Keratinocyte (primary cell): ENCODE measurements at regions not wholly inside any gene's neighbourhood (a gene's known extent, or its start where the extent isn't known, plus 50 kb on each side); places are given as distances from the start of the nearest gene placed in this dataset.

ENCODE experiments used
- DNase-seq: peaks from one replicate; pipeline ENCODE4 v3.0.0-alpha.2; 2011; ENCODE audit warnings: low read depth, missing footprints, low spot score
- FAIRE-seq: peaks from 2 replicates; lab custom pipeline; 2011; peaks lifted over from hg19 to GRCh38; lab: Jason Lieb, UNC
- H2AFZ ChIP-seq: 2 replicates; pipeline ENCODE4 v1.6.0; 2012; ENCODE audit warnings: low read length, control low read depth, inconsistent platforms; ENCODE audit not compliant: control insufficient read depth
- H3K27ac ChIP-seq: 2 replicates; pipeline ENCODE4 v1.5.1; 2011; ENCODE audit warnings: low read length; ENCODE audit not compliant: control insufficient read depth, insufficient read depth
- H3K27me3 ChIP-seq: 3 replicates; pipeline ENCODE4 v1.6.0; 2011; ENCODE audit warnings: low read length; ENCODE audit not compliant: control insufficient read depth, insufficient read depth; ENCODE audit errors: extremely low read depth
- H3K36me3 ChIP-seq, 2 experiments: 2 replicates in 1 of 2; 3 replicates in 1 of 2; pipeline ENCODE4 v1.5.1; 2011; ENCODE audit warnings: low read length in 2 of 2, mild to moderate bottlenecking in 1 of 2; ENCODE audit not compliant: control insufficient read depth in 2 of 2, insufficient read depth in 2 of 2; ENCODE audit errors: extremely low read depth in 1 of 2
- H3K4me1 ChIP-seq: 3 replicates; pipeline ENCODE4 v1.5.1; 2011; ENCODE audit warnings: low read length; ENCODE audit not compliant: control insufficient read depth, insufficient read depth; ENCODE audit errors: extremely low read depth
- H3K4me2 ChIP-seq: 3 replicates; pipeline ENCODE4 v1.6.0; 2011; ENCODE audit warnings: low read depth, low read length; ENCODE audit not compliant: control insufficient read depth, insufficient read depth; ENCODE audit errors: extremely low read depth
- H3K4me3 ChIP-seq, 3 experiments: fragments of 200-600 bp in 1 of 3; sonication (generic) in 1 of 3; 2 replicates in 2 of 3; 3 replicates in 1 of 3; pipeline ENCODE4 v1.5.1; 2011 to 2016; ENCODE audit warnings: low read length in 3 of 3, mild to moderate bottlenecking in 3 of 3, control low read depth in 2 of 3, inconsistent platforms in 1 of 3, low read depth in 1 of 3, mixed read lengths in 1 of 3, mixed run types in 1 of 3, moderate library complexity in 1 of 3; ENCODE audit not compliant: control insufficient read depth in 2 of 3, insufficient read depth in 2 of 3; ENCODE audit errors: extremely low read depth in 1 of 3
- H3K79me2 ChIP-seq: 2 replicates; pipeline ENCODE4 v1.6.0; 2012; ENCODE audit warnings: low read length; ENCODE audit not compliant: control insufficient read depth, insufficient read depth
- H3K9ac ChIP-seq: 3 replicates; pipeline ENCODE4 v1.6.0; 2011; ENCODE audit warnings: low read length; ENCODE audit not compliant: control insufficient read depth, insufficient read depth; ENCODE audit errors: extremely low read depth
- H3K9me1 ChIP-seq: 3 replicates; pipeline ENCODE4 v1.6.0; 2011; ENCODE audit warnings: low read length; ENCODE audit not compliant: control insufficient read depth, insufficient read depth; ENCODE audit errors: extremely low read depth
- H3K9me3 ChIP-seq: 2 replicates; pipeline ENCODE4 v1.5.1; 2012; ENCODE audit warnings: low read depth, low read length; ENCODE audit not compliant: control insufficient read depth
- H4K20me1 ChIP-seq: 3 replicates; pipeline ENCODE4 v1.6.0; 2011; ENCODE audit warnings: low read length; ENCODE audit not compliant: control insufficient read depth, insufficient read depth; ENCODE audit errors: extremely low read depth
- CTCF ChIP-seq, 3 experiments: IDR thresholded peaks in 1 of 3; conservative IDR thresholded peaks in 1 of 3; optimal IDR thresholded peaks in 1 of 3; 2 replicates in 2 of 3; 3 replicates in 1 of 3; pipeline versions ENCODE3 to v1.5.1; 2011; ENCODE audit warnings: low read length in 3 of 3, mild to moderate bottlenecking in 3 of 3, moderate library complexity in 2 of 3, control low read depth in 1 of 3, inconsistent platforms in 1 of 3; ENCODE audit not compliant: insufficient read depth in 2 of 3; ENCODE audit errors: extremely low read depth in 1 of 3
- EZH2 ChIP-seq: IDR thresholded peaks from one replicate; pipeline ENCODE4 v1.6.1; 2012; ENCODE audit warnings: inconsistent platforms, mild to moderate bottlenecking, low read length, moderate library complexity
- dilution Hi-C: fragments of 300-500 bp; cut with MboI; formaldehyde crosslinking; loops from one replicate; pipeline ENCODE4 v1.7.0; 2020; ENCODE audit warnings: low sequenced_read_pairs; ENCODE audit not compliant: extremely low pct_ligation_motif_present

GRCh38 chr13:59450229-59450628 lies 713.5 kb downstream of the DIAPH3 start:
- no peaks in the 10 kb centered on the region for H3K36me3 ChIP-seq
- no peaks in the 10 kb centered on the region for H3K27me3 ChIP-seq
- no peak for FAIRE-seq
- no peak overlapping the region for H3K27ac ChIP-seq
- no peaks in the 10 kb centered on the region for H3K4me1 ChIP-seq
- H2AFZ ChIP-seq: no peak overlapping the region
- no peaks in the 10 kb centered on the region for H4K20me1 ChIP-seq
- H3K9ac ChIP-seq: no peak overlapping the region
- no peak overlapping the region for H3K4me3 ChIP-seq
- no peak for TF ChIP-seq EZH2
- TF ChIP-seq CTCF (optimal IDR thresholded peaks at IDR 0.05 in 1 of 3, IDR thresholded peaks at IDR 0.05 in 1 of 3, conservative IDR thresholded peaks at IDR 0.05 in 1 of 3; ENCODE audit: extremely low read depth in 1 of 3, insufficient read depth in 2 of 3, low read length in 3 of 3): no peak
- dilution Hi-C loops: no loop called here
- H3K9me1 ChIP-seq: no peaks in the 10 kb centered on the region
- no peaks in the 10 kb centered on the region for H3K9me3 ChIP-seq
- H3K4me2 ChIP-seq: no peak overlapping the region
- DNase-seq: no peak
- H3K79me2 ChIP-seq: no peaks in the 10 kb centered on the region

DNA sequence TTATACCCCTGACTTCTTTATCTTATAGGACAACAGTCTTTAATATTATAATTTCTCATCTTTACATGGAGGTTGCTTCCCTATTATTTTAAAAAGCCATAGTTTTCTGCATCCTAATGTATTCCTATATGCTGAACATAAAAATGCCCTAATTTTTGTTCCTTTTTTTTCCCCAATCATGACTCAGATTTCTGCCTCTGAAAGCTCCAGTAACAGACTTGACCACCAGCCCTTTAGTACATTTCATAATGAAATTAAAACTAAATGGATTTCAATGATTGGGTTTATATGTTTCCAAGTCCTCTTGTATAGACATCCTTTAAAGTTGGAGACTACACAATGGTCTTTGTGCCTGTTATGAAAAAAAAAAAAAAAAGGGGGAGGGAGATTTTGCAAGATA lies 712.5 kb downstream of the DIAPH3 start:
- H2AFZ ChIP-seq: no peak overlapping the region
- no peak overlapping the region for H3K4me2 ChIP-seq
- no peaks in the 10 kb centered on the region for H3K4me1 ChIP-seq
- H4K20me1 ChIP-seq: no peaks in the 10 kb centered on the region
- H3K4me3 ChIP-seq: no peak overlapping the region
- FAIRE-seq: no peak
- no peak for TF ChIP-seq EZH2
- no peaks in the 10 kb centered on the region for H3K79me2 ChIP-seq
- no peak overlapping the region for H3K9ac ChIP-seq
- no peaks in the 10 kb centered on the region for H3K36me3 ChIP-seq
- no peaks in the 10 kb centered on the region for H3K27me3 ChIP-seq
- H3K9me3 ChIP-seq: no peaks in the 10 kb centered on the region
- H3K9me1 ChIP-seq: no peaks in the 10 kb centered on the region
- no peak overlapping the region for H3K27ac ChIP-seq
- no peak for DNase-seq
- dilution Hi-C loops: no loop called here

DNA sequence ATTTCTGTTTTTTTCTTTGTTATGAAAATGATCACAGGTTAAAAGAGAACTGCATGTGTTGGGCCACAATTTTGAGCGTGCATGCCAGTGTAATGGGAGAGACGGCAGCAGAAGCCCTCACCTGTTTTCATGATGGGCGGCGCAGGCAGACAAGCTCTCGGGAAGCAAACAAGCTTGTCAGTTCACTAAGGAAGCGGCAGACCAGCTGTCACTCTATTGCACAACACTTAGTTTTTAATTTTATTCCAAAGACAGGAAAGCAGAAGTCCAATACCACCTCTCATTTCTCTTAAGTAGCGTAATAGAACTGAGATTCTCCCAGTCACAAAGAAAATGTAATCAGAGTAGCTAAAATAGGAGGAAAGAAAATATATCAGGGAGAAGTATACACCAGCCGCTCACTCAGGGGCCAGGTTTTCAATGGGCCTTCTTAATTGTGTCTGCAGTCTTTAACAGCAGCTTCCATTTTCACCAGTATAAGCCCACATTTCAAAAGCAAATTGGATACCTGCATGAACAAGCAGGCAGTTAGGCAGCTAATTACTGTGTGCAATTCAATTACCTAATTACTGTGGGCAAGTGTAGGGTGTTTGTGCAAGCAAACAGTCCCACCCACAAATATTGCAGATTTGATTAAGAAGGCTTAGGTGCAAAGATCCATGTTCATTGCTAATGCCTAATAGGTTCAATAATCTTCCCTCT lies 711.4 kb downstream of the DIAPH3 start:
- Histone ChIP-seq H3K4me3 (no peak overlapping the region), H2AFZ (no peak overlapping the region), H3K36me3 (no peaks in the 10 kb centered on the region), H3K9me3 (no peaks in the 10 kb centered on the region), H3K27me3 (no peaks in the 10 kb centered on the region), H3K4me1 (no peaks in the 10 kb centered on the region), H4K20me1 (no peaks in the 10 kb centered on the region), H3K9me1 (no peaks in the 10 kb centered on the region), H3K27ac (no peak overlapping the region), H3K79me2 (no peaks in the 10 kb centered on the region), H3K9ac (no peak overlapping the region), H3K4me2 (no peak overlapping the region)
- no peak for TF ChIP-seq CTCF (optimal IDR thresholded peaks at IDR 0.05 in 1 of 3, IDR thresholded peaks at IDR 0.05 in 1 of 3, conservative IDR thresholded peaks at IDR 0.05 in 1 of 3; ENCODE audit: extremely low read depth in 1 of 3, insufficient read depth in 2 of 3, low read length in 3 of 3)
- FAIRE-seq: no peak
- dilution Hi-C loops: no loop called here
- DNase-seq: no peak
